ENCODE measurements at regions not wholly inside any gene's neighbourhood (a gene's known extent, or its start where the extent isn't known, plus 50 kb on each side); places are given as distances from the start of the nearest gene placed in this dataset.

DNA sequence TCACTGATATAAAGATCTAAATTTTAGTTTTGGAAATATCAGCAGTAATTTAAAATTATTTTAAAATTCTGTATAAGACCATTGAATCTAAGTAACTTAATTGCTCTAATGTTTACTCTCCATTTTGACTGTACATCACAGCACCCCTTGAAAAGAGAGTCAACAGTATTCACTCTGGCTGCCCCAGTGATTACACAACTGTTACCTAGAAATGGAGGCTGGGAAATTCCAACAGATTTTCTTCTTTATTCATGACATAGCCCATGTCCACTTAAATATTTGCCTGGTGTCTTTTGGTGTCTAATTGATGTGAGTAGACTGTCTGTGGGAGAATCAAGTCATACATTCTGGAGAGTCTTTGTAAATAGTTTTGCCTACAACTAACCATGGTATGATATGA, 301.8 kb upstream of the CDH6 start:
- TF ChIP-seq, protein P1, sequence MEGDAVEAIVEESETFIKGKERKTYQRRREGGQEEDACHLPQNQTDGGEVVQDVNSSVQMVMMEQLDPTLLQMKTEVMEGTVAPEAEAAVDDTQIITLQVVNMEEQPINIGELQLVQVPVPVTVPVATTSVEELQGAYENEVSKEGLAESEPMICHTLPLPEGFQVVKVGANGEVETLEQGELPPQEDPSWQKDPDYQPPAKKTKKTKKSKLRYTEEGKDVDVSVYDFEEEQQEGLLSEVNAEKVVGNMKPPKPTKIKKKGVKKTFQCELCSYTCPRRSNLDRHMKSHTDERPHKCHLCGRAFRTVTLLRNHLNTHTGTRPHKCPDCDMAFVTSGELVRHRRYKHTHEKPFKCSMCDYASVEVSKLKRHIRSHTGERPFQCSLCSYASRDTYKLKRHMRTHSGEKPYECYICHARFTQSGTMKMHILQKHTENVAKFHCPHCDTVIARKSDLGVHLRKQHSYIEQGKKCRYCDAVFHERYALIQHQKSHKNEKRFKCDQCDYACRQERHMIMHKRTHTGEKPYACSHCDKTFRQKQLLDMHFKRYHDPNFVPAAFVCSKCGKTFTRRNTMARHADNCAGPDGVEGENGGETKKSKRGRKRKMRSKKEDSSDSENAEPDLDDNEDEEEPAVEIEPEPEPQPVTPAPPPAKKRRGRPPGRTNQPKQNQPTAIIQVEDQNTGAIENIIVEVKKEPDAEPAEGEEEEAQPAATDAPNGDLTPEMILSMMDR (IDR thresholded peaks at IDR 0.05) = no peak
- no peak for TF ChIP-seq POLR2A (IDR thresholded peaks at IDR 0.05)
- no peaks in the 10 kb centered on the region for H3K36me3 ChIP-seq (replicated peaks in 1 of 2; ENCODE audit: insufficient read depth in 1 of 2, low read depth in 2 of 2)
- ATAC-seq (no peak), DNase-seq (no peak)
- intact Hi-C loops (cut with DNase I) = no loop called here
- no peaks in the 10 kb centered on the region for H3K9me3 ChIP-seq
- no peak overlapping the region for H3K27ac ChIP-seq
- H3K4me3 ChIP-seq = no peak overlapping the region
- no peaks in the 10 kb centered on the region for H3K4me1 ChIP-seq
- H3K27me3 ChIP-seq = no peaks in the 10 kb centered on the region

DNA sequence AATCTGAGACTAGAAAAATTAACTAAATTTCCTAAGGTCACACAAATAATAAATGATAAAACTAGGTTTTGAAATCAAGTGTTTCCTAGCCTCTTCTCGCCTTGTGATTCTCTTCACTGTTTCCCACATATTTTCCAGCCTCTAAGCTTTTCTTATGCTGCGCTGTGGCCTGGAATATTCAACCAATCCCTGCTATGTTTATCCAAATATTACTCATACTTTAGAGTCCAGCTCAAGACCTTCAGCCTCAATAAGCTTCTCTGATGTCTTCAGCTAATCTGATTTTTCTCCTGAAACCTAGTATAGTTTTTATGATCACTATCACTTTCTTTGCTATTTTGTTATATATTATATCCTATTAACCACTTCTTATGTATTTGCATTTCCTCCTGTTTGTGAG, 303.1 kb upstream of the CDH6 start:
- DNase-seq (no peak), ATAC-seq (no peak)
- Histone ChIP-seq H3K27ac (no peak overlapping the region), H3K36me3 (replicated peaks in 1 of 2; ENCODE audit: insufficient read depth in 1 of 2, low read depth in 2 of 2) (no peaks in the 10 kb centered on the region), H3K9me3 (no peaks in the 10 kb centered on the region), H3K4me1 (no peaks in the 10 kb centered on the region), H3K27me3 (no peaks in the 10 kb centered on the region), H3K4me3 (no peak overlapping the region)
- intact Hi-C loops (cut with DNase I) = no loop called here
- 25 to 36% methylated on average over 2 of the region's 2 CpGs for WGBS, 2 donors
- TF ChIP-seq, protein P1 (IDR thresholded peaks at IDR 0.05) = no peak
- TF ChIP-seq POLR2A (IDR thresholded peaks at IDR 0.05) = no peak

DNA sequence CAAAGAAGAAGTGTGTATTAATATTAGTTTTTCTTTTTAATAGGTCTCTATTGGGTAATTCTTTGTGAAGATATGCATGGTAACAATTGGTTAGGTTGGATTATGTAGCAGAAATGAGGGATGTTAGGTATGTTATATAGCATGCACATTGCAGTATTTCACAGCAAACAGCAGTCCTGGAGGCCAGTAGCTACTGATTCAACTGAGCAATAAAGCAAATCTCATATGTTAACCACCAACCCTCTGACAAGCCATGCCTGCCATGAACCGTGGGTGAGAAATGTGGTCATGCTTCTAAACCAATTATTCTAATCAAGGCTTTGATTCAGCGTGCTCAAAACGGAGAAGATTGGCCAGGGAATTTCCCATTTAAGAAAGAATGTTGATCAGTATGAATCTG, 313.0 kb upstream of the CDH6 start:
- Histone ChIP-seq H3K9me3 (no peaks in the 10 kb centered on the region), H3K27ac (no peak overlapping the region), H3K27me3 (no peaks in the 10 kb centered on the region), H3K4me1 (no peaks in the 10 kb centered on the region), H3K36me3 (replicated peaks in 1 of 2; ENCODE audit: insufficient read depth in 1 of 2, low read depth in 2 of 2) (no peaks in the 10 kb centered on the region), H3K4me3 (no peak overlapping the region)
- intact Hi-C loops (cut with DNase I) = no loop called here
- ATAC-seq (no peak), DNase-seq (no peak)
- TF ChIP-seq POLR2A (IDR thresholded peaks at IDR 0.05) = no peak
- TF ChIP-seq, protein P1 (IDR thresholded peaks at IDR 0.05) = no peak
- 53 to 54% methylated on average over 3 of the region's 3 CpGs for WGBS, 2 donors

DNA sequence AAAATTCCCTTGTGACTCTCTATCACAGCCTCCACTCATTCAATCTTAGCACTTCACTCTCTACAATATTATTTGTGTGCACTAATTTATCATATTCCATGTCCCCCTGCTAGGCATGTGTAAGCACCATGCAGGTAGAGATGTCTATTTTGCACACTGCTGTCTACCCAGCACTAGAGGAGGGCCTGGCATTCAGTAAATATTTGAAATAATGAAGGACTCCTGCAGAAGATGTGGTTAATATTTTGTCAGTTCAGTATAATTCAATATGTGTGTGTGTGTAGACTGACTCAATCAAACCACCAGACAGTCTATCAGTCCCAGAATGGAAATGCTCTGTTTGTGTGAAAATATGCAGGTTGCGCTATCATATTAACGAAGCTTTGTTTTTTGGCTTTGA, 313.6 kb upstream of the CDH6 start:
- H3K4me1 ChIP-seq = no peaks in the 10 kb centered on the region
- H3K27ac ChIP-seq = no peak overlapping the region
- DNase-seq = no peak
- no peaks in the 10 kb centered on the region for H3K9me3 ChIP-seq
- intact Hi-C loops (cut with DNase I) = no loop called here
- no peaks in the 10 kb centered on the region for H3K27me3 ChIP-seq
- TF ChIP-seq, protein P1 (IDR thresholded peaks at IDR 0.05) = no peak
- H3K4me3 ChIP-seq = no peak overlapping the region
- ATAC-seq = no peak
- no peaks in the 10 kb centered on the region for H3K36me3 ChIP-seq (replicated peaks in 1 of 2; ENCODE audit: insufficient read depth in 1 of 2, low read depth in 2 of 2)
- 79 to 84% methylated on average over 2 of the region's 2 CpGs for WGBS, 2 donors

DNA sequence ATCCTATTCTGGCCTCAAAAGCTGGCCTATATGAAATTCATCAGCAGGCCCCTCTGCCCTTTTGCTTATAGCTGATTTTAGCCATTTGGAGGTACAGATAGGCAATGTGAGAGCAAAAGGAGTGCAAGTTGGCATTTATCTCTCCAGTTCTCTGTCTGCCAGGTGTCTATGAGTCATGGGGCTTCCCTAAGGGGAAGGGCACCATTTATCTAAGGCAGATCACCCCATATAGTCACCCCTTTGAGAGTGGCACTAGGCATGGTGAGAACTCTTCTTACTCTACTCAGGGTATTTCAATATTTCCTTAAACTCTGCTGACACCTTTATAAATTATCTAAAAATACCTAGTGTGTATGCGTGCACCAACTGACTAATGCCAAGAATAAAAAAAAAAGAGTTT, 314.7 kb upstream of the CDH6 start:
- WGBS, 2 donors = 66 to 75% methylated on average over 1 of the region's 1 CpG
- intact Hi-C loops (cut with DNase I) = no loop called here

More for the DNA sequence above, 314.7 kb upstream of the CDH6 start:
- DNase-seq = no peak
- Histone ChIP-seq H3K27ac (no peak overlapping the region), H3K4me1 (no peaks in the 10 kb centered on the region), H3K4me3 (no peak overlapping the region), H3K27me3 (no peaks in the 10 kb centered on the region), H3K36me3 (replicated peaks in 1 of 2; ENCODE audit: insufficient read depth in 1 of 2, low read depth in 2 of 2) (no peaks in the 10 kb centered on the region), H3K9me3 (no peaks in the 10 kb centered on the region)
- TF ChIP-seq, protein P1 (IDR thresholded peaks at IDR 0.05) = no peak
- TF ChIP-seq POLR2A (IDR thresholded peaks at IDR 0.05) = no peak
- no peak for ATAC-seq

All from body of pancreas (tissue), 4 donors.